Esophagus mucosa (tissue), 1 donor: ENCODE measurements at regions not wholly inside any gene's neighbourhood (a gene's known extent, or its start where the extent isn't known, plus 50 kb on each side); places are given as distances from the start of the nearest gene placed in this dataset.
"Not testable (repeated sequence)": the region's sequence is repeated elsewhere in the genome, so short reads cannot be mapped to it uniquely, and the experiment has no call there.

Experiments used
- ATAC-seq: fragments of 200-7000 bp; cut with Tn5 transposase; one replicate; pipeline ENCODE4 v1.9.1; 2020
- donor health status: DM: yes; HTN: yes; CAD: no.

DNA sequence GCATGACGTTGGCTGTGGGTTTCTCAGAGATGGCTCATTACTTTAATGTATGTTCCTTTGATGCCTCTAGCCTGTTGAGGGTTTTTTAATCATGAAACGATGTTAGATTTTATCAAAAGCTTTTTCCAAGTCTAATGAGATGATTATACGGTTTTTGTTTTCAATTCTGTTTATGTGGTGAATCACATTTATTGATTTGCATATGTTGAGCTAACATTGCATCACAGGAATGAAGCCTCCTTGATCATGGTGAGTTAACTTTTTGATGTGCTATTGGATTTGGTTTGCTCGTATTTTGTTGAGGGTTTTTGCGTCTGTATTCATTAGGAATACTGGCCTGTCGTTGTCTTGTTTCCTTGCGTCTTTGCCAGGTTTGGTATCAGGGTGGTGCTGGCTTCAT lies 52.3 kb upstream of the PTPN12 start:
- no peak for ATAC-seq

- peak; percentile 94 for ATAC-seq
Measured at GRCh38 chr7:77482015-77482414, 55.1 kb upstream of the PTPN12 start.

GRCh38 chr7:77481615-77482014 lies 55.5 kb upstream of the PTPN12 start:
- peak; percentile 89 for ATAC-seq

DNA sequence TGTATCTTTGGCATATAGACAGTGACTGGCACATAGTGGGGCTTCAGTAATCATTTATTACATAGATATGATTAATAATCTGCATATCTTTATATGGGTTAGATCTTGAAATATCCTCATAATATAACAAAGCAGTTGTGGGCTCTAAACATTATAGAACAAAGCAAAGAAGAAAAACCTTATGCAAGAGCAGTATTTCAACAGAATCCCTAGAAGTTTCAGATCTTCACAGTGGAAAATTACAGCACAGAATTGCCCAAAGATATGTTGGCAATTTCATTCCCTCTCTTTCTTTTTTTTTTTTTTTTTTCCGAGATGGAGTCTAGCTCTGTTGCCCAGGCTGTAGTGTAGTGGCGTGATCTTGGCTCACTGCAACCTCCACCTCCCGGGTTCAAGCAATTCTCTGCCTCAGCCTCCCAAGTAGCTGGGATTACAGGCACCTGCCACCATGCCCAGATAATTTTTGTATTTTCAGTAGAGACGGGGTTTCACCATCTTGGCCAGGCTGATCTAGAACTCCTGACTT lies 56.9 kb upstream of the PTPN12 start:
- ATAC-seq: not testable (repeated sequence)

DNA sequence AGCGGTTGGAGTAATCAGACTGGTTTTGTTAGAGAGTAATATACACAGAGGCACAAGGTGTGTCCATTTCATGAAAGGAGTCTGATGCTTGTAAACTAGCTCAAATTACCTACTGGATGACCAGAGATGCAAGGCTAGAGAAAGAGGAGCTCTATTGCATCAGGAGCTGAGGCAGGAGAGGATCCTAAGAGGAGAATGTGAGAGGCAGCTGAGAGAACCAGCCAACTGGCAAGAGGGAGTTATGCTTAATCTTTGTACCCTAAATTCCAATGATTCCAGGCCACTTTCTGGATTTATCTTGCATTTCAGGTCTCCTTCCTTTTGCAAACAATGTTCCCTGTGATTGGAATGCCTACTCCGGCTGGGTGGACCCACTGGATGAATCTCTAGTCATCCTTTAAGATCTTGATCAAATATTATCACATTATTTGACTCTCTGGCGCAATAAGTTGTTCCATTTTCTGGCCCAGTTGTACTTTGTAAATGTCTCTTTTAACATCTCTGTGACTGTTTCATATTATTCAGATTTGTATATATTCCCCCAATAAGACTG lies 57.5 kb upstream of the PTPN12 start:
- peak; percentile 72 for ATAC-seq

- no peak for ATAC-seq
Measured at GRCh38 chr7:77476871-77477270, 60.2 kb upstream of the PTPN12 start.

DNA sequence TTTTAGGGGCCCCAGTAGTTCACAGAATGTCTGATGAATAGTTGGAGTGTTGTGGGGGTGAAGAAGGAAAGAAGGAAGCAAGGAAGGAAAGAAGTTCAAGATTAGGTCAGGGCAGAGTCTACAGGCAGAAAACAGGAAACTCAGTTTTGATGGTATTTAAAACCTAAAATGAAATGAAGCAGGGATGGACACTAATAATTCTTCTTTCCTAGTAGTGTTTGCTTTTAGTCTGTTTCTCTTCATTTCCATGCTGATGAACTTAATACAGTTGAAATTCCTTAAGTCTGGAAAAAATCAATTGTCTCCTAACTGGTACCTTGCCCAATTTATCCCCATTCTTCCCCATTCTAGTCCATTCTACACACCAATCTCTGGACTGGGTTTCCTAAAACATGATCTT lies 59.0 kb upstream of the GSAP start:
- ATAC-seq: no peak

- no peak for ATAC-seq
Measured at GRCh38 chr7:77474756-77475155, 58.6 kb upstream of the GSAP start.

DNA sequence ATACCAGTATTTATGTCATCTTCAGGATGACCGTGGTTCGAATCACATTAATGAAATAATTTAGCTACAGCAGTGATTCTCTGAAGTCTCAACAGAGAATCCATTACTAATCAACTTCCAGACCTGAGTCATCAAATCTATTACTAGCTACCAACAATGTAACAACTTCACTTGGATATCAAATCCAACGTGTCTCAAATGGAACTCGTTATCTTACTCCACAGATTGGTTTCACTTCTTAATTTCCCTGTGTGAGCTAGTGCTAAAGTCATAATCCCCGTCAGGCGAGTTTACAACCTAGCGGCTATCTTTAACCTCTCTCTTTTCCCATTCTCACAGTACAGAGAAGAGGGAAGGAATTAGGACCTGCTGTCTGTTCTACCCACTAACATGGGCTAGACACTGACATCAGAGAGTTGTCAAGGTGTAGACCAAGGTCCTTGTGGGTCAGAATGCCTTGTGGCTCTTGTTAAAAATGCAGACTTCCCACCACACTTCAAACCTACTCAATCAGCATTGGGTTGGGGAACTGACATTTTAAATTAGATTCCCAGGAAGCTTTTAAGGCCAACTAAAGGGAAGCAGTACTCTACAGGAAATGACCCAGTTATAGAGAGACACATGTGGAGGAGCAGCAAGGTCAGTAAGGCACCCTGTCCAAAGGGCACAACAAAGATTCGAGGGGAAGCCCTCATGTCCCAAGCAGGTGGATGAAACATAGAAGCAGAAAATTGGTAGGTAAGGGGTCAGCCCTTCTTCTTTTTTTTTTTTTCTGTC lies 57.3 kb upstream of the GSAP start:
- ATAC-seq: no peak

DNA sequence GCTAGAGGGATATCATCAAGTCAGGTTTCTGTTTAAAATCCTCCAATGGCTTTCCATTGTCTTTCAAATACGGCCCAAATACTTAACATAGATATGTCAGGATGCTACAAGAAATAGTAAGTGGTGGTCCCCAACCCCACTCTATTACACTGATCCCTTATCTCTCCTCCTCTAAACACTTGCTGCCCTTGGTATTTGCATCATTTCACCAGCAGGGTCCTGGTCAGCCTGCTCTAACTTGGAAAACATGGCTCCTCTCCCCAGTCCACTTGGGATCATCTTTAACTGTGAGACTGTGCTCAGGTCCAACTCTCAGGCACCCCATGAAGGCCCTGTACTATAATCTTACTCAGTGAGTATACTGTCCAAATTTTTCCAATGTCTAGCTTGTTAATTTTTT lies 53.8 kb upstream of the GSAP start:
- ATAC-seq: no peak

- no peak for ATAC-seq
Measured at GRCh38 chr7:77467408-77467807, 51.3 kb upstream of the GSAP start.

DNA sequence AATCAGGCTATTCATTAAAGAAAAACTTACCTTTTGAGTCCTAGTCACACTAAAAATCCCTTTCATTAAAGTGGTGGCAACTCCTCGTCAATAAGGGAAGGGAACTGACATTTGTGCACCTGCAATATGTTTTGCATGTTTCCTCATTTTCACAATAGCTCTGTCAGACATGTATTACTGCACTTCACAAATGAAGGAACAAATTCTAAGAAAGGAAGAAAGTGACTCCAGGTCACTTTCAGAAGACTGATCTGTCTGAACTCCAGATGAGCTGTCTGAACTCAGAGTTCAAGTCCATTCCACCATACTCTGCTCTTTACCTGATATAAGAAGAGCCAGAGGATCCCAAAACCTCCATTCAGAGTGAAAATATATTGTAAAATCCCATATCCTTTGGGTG lies 50.3 kb upstream of the GSAP start:
- ATAC-seq: peak; percentile 20
